ENCODE measurements at regions not wholly inside any gene's neighbourhood (a gene's known extent, or its start where the extent isn't known, plus 50 kb on each side); places are given as distances from the start of the nearest gene placed in this dataset.
"Not testable (repeated sequence)": the region's sequence is repeated elsewhere in the genome, so short reads cannot be mapped to it uniquely, and the experiment has no call there.

- DNase-seq; H3K27me3 ChIP-seq; H3K4me3 ChIP-seq; H3K36me3 ChIP-seq; ATAC-seq; H3K27ac ChIP-seq; H3K4me1 ChIP-seq; H3K9me3 ChIP-seq; intact Hi-C loops (cut with DNase I): not testable (repeated sequence)
- WGBS, 4 donors, result 66 to 82% (median 71%) methylated on average over 40 to 72 of the region's 72 CpGs
These were observed 1213.4 kb downstream of the FOXD4L5 start for GRCh38 chr9:64071358-64072253.

- intact Hi-C loops (cut with DNase I); H3K9me3 ChIP-seq; DNase-seq; H3K36me3 ChIP-seq; ATAC-seq; H3K4me1 ChIP-seq; H3K27me3 ChIP-seq; H3K4me3 ChIP-seq; H3K27ac ChIP-seq: not testable (repeated sequence)
- WGBS, 4 donors, result 70 to 78% (median 76%) methylated on average over 13 to 39 of the region's 39 CpGs
These were observed 1214.2 kb downstream of the FOXD4L5 start for GRCh38 chr9:64070611-64071357.

DNA sequence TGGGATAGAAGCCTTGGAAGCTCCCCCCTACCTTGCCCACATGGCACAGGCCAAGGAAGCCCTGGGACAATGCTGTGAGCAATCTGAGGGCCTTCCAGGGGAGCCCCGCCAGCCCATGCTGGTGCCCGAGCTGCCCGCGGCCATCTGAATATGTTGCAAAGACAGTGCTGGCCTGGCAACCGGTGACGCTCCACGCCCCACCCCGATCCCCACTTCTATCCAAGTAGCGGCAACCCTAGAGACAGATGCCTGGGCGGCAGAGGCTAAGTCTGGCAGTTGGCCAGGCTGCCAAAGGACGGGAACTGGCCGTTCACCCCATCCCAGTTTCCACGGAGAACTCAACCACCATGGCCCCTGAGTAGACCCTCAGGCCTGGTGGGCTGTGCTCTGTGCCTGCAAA is 1214.9 kb downstream of the FOXD4L5 start:
- H3K27me3 ChIP-seq; H3K4me1 ChIP-seq; H3K4me3 ChIP-seq; H3K27ac ChIP-seq; ATAC-seq; H3K9me3 ChIP-seq; H3K36me3 ChIP-seq; intact Hi-C loops (cut with DNase I); DNase-seq: not testable (repeated sequence)
- 68 to 86% (median 78%) methylated on average over 4 to 13 of the region's 13 CpGs for WGBS, 4 donors

GRCh38 chr9:64066736-64067368 is 1218.2 kb downstream of the FOXD4L5 start:
- WGBS, 4 donors, result 79 to 94% (median 83%) methylated on average over 10 to 24 of the region's 24 CpGs
- intact Hi-C loops (cut with DNase I), result no loop called here

DNA sequence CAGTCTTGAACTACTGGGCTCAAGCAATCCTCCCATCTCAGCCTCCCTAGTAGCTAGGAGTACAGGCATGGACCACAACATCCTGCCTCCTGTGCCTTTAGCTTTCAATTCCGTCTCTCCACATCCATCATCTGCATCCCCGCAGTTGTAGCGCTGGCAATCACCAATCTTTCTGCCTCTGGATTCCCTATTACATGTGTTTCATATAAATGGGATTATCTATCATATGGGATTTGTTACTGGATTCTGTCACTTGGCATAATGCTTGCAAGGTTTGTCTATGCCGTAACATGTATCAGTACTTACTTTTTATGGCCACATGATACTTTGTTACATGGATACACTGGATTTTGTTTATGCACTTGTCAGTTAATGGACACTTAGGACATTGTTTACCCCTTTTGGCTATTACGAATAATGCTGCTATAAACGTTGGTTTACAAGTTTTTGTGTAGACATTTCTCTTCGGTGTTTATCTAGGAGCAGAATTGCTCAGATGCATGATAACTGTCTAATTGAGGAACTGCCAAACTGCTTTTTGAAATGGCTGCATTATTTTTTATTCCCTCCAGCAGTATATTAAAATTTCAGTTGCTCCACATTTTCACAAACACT is 1223.9 kb downstream of the FOXD4L5 start:
- Histone ChIP-seq H3K27ac (no peak overlapping the region), H3K9me3 (peaks cover 0 to 7% (median 0%) of the 10 kb centered on the region in 12 donors), H3K4me3 (no peak overlapping the region), H3K27me3 (no peaks in the 10 kb centered on the region), H3K36me3 (no peaks in the 10 kb centered on the region), H3K4me1 (no peaks in the 10 kb centered on the region)
- ATAC-seq (no peak), DNase-seq (no peak)
- 73 to 80% (median 77%) methylated on average over 7 of the region's 7 CpGs for WGBS, 4 donors
- intact Hi-C loops (cut with DNase I), result no loop called here
- TF ChIP-seq POLR2A (IDR thresholded peaks at IDR 0.05), result no peak
- TF ChIP-seq, protein P1, sequence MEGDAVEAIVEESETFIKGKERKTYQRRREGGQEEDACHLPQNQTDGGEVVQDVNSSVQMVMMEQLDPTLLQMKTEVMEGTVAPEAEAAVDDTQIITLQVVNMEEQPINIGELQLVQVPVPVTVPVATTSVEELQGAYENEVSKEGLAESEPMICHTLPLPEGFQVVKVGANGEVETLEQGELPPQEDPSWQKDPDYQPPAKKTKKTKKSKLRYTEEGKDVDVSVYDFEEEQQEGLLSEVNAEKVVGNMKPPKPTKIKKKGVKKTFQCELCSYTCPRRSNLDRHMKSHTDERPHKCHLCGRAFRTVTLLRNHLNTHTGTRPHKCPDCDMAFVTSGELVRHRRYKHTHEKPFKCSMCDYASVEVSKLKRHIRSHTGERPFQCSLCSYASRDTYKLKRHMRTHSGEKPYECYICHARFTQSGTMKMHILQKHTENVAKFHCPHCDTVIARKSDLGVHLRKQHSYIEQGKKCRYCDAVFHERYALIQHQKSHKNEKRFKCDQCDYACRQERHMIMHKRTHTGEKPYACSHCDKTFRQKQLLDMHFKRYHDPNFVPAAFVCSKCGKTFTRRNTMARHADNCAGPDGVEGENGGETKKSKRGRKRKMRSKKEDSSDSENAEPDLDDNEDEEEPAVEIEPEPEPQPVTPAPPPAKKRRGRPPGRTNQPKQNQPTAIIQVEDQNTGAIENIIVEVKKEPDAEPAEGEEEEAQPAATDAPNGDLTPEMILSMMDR (IDR thresholded peaks at IDR 0.05), result no peak

More at GRCh38 chr9:64066736-64067368, 1218.2 kb downstream of the FOXD4L5 start:
- H3K27ac ChIP-seq, result no peak overlapping the region
- H3K27me3 ChIP-seq, result no peaks in the 10 kb centered on the region
- ATAC-seq, result no peak
- no peak overlapping the region for H3K4me3 ChIP-seq
- TF ChIP-seq, protein P1 (IDR thresholded peaks at IDR 0.05), result no peak
- no peaks in the 10 kb centered on the region for H3K36me3 ChIP-seq
- no peak for DNase-seq
- peaks cover 0 to 7% (median 0%) of the 10 kb centered on the region in 12 donors for H3K9me3 ChIP-seq
- H3K4me1 ChIP-seq, result no peaks in the 10 kb centered on the region

DNA sequence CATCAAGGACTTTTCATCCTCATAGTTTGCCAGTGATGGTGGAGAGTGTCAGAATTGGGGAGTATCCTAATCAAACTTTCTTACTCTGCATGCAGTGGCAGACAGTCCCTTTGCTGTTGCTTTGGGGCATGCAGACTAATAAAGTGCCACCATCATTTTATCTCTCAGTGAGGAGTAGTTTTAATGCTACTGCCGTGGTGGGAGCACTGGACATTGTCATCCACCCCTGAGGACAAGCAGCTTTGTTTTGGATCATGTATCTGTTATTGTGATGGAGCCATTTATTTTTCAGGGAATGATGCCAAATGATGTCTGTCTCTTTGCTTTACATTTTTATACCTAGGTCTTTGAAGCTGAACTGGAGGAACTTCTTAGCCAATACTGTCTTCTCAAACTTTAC is 1226.9 kb downstream of the FOXD4L5 start:
- H3K27ac ChIP-seq; ATAC-seq; H3K36me3 ChIP-seq; H3K4me1 ChIP-seq; DNase-seq; H3K4me3 ChIP-seq; intact Hi-C loops (cut with DNase I); H3K9me3 ChIP-seq; H3K27me3 ChIP-seq: not testable (repeated sequence)
- 26 to 43% (median 39%) methylated on average over 1 of the region's 1 CpG for WGBS, 4 donors
